IMR-90 (cell line): ENCODE measurements at regions not wholly inside any gene's neighbourhood (a gene's known extent, or its start where the extent isn't known, plus 50 kb on each side); places are given as distances from the start of the nearest gene placed in this dataset.

Source experiments
- CEBPB ChIP-seq: IDR thresholded peaks from 2 replicates; pipeline ENCODE4 v1.6.1; 2012; ENCODE audit warnings: low read depth, low read length, improper control_type of control experiment
- FOS ChIP-seq: fragments of 150-350 bp; IDR thresholded peaks from 2 replicates; pipeline ENCODE4 v1.6.1; 2016; ENCODE audit warnings: low read depth, low read length
- MXI1 ChIP-seq: IDR thresholded peaks from 2 replicates; pipeline ENCODE4 v1.6.1; 2012; ENCODE audit warnings: low read depth, mild to moderate bottlenecking, low read length, moderate library complexity, borderline replicate concordance
- POLR2A ChIP-seq: IDR thresholded peaks from 2 replicates; pipeline ENCODE4 v1.6.1; 2012; ENCODE audit warnings: mild to moderate bottlenecking, low read depth, low read length
- TF ChIP-seq, protein P1 (sequence below): conservative IDR thresholded peaks from 2 replicates; pipeline ENCODE4 v1.5.1; 2012; ENCODE audit warnings: mild to moderate bottlenecking, low read depth, low read length, improper control_type of control experiment

DNA sequence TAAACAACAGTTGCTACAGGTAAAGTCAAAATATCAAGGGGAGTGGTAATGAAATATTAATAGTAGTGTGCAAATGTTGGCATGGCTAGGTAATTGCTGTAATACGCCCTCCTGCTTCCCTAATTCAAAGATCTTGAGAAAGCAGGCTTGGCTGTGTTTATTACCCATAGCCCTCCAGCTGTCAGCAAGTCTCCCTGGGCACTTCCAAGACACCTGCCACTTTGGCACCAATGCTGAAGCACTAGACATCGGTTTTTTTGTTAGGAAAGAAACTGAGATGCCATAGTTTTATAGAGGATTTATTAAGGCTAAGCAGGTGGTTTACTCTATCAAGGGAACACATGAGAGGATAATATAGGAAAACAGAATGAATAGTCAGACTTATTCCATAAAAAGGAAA lies 64.4 kb downstream of the P2RY1 start:
- TF ChIP-seq, protein P1, sequence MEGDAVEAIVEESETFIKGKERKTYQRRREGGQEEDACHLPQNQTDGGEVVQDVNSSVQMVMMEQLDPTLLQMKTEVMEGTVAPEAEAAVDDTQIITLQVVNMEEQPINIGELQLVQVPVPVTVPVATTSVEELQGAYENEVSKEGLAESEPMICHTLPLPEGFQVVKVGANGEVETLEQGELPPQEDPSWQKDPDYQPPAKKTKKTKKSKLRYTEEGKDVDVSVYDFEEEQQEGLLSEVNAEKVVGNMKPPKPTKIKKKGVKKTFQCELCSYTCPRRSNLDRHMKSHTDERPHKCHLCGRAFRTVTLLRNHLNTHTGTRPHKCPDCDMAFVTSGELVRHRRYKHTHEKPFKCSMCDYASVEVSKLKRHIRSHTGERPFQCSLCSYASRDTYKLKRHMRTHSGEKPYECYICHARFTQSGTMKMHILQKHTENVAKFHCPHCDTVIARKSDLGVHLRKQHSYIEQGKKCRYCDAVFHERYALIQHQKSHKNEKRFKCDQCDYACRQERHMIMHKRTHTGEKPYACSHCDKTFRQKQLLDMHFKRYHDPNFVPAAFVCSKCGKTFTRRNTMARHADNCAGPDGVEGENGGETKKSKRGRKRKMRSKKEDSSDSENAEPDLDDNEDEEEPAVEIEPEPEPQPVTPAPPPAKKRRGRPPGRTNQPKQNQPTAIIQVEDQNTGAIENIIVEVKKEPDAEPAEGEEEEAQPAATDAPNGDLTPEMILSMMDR: no peak
- no peak for TF ChIP-seq CEBPB
- no peak for TF ChIP-seq POLR2A
- no peak for TF ChIP-seq FOS
- TF ChIP-seq MXI1: no peak
